Neural progenitor cell (in vitro differentiated cells): ENCODE measurements at regions not wholly inside any gene's neighbourhood (a gene's known extent, or its start where the extent isn't known, plus 50 kb on each side); places are given as distances from the start of the nearest gene placed in this dataset.

Experiments used
- DNase-seq: peaks from one replicate; pipeline ENCODE4 v3.0.0-alpha.2; 2016; ENCODE audit warnings: low spot score
- H2AFZ ChIP-seq: fragments of 200-600 bp; sonication (generic); replicated peaks from 2 replicates; pipeline ENCODE4 v1.6.1; 2016; ENCODE audit warnings: antibody characterized with exemption
- H3F3A ChIP-seq: fragments of 200-600 bp; sonication (generic); 2 replicates; pipeline ENCODE4 v1.6.1; 2016; ENCODE audit warnings: antibody characterized with exemption, low read depth
- H3K27ac ChIP-seq: fragments of 200-600 bp; sonication (generic); 2 replicates; pipeline ENCODE4 v1.5.1; 2016; ENCODE audit warnings: mild to moderate bottlenecking
- H3K27me3 ChIP-seq: fragments of 200-600 bp; sonication (generic); 2 replicates; pipeline ENCODE4 v1.6.1; 2016; ENCODE audit warnings: mild to moderate bottlenecking, moderate library complexity
- H3K36me3 ChIP-seq: fragments of 200-600 bp; sonication (generic); 2 replicates; pipeline ENCODE4 v1.5.1; 2016
- H3K4me1 ChIP-seq: fragments of 200-600 bp; sonication (generic); 2 replicates; pipeline ENCODE4 v1.6.1; 2016; ENCODE audit warnings: mixed run types
- H3K4me2 ChIP-seq: fragments of 200-600 bp; sonication (generic); 2 replicates; pipeline ENCODE4 v1.6.1; 2016
- H3K4me3 ChIP-seq: fragments of 200-600 bp; sonication (generic); 2 replicates; pipeline ENCODE4 v1.5.1; 2016
- H3K79me2 ChIP-seq: fragments of 200-600 bp; sonication (generic); 2 replicates; pipeline ENCODE4 v1.6.1; 2016; ENCODE audit warnings: low read depth
- H3K9ac ChIP-seq: fragments of 200-600 bp; sonication (generic); 2 replicates; pipeline ENCODE4 v1.6.1; 2016
- H3K9me3 ChIP-seq: fragments of 200-600 bp; sonication (generic); 2 replicates; pipeline ENCODE4 v1.5.1; 2016; ENCODE audit warnings: low read depth
- H4K20me1 ChIP-seq: fragments of 200-600 bp; sonication (generic); 2 replicates; pipeline ENCODE4 v1.6.1; 2016; ENCODE audit warnings: low read depth
- H3K27ac Mint-ChIP-seq: 3 replicates; pipeline ENCODE4 v1.8.0; 2021; ENCODE audit warnings: mixed read lengths
- H3K27me3 Mint-ChIP-seq: 2 replicates; pipeline ENCODE4 v1.8.0; 2022; ENCODE audit warnings: low read depth, mild to moderate bottlenecking, inconsistent platforms, moderate library complexity, mixed read lengths; ENCODE audit not compliant: insufficient read depth
- H3K36me3 Mint-ChIP-seq: 3 replicates; pipeline ENCODE4 v1.8.0; 2021; ENCODE audit warnings: mixed read lengths
- H3K4me1 Mint-ChIP-seq: 3 replicates; pipeline ENCODE4 v1.8.0; 2021; ENCODE audit warnings: mixed read lengths
- H3K4me3 Mint-ChIP-seq: 3 replicates; pipeline ENCODE4 v1.8.0; 2021; ENCODE audit warnings: mild to moderate bottlenecking, moderate library complexity, mixed read lengths
- H3K9me3 Mint-ChIP-seq: 3 replicates; pipeline ENCODE4 v1.8.0; 2020; ENCODE audit warnings: mixed read lengths
- EZH2 ChIP-seq: fragments of 200-600 bp; sonication (generic); IDR thresholded peaks from 2 replicates; pipeline ENCODE4 v1.6.1; 2017; ENCODE audit warnings: antibody characterized with exemption, mild to moderate bottlenecking, moderate library complexity
- EZH2phosphoT487 ChIP-seq: fragments of 200-600 bp; sonication (generic); IDR thresholded peaks from 2 replicates; pipeline ENCODE4 v1.6.1; 2017; ENCODE audit warnings: antibody characterized with exemption
- TF ChIP-seq, protein P1 (sequence below): fragments of 200-600 bp; sonication (generic); IDR thresholded peaks from 2 replicates; pipeline ENCODE4 v1.5.1; 2017; ENCODE audit warnings: antibody characterized with exemption, mild to moderate bottlenecking

DNA sequence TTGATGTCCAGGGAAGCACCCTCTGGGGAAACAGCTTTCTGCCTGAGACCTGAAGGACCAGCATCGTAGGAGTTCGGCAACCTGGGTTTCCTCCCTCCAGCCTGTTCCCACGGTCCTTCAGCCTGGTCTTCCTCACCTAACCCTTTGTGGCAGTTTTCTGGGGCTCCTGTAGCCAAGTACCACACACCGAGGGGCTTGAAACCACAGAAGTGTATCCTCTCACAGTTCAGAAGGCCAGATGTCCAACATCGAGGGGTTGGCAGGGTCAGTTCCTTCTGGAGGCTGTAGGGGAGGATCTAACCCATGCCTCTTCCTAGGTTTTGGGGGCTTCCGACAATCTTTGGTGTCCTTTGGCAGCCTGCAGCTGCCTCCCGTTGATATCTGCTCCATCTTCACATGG is 381.0 kb upstream of the TNRC6C start:
- Histone ChIP-seq H3K27ac (no peak overlapping the region), H3K79me2 (no peaks in the 10 kb centered on the region), H3K4me3 (no peak overlapping the region), H3K4me1 (peaks cover 6% of the 10 kb centered on the region), H3F3A (peaks cover under 1% of the 10 kb centered on the region), H4K20me1 (no peaks in the 10 kb centered on the region), H3K4me2 (no peak overlapping the region), H3K36me3 (no peaks in the 10 kb centered on the region), H3K9me3 (no peaks in the 10 kb centered on the region), H2AFZ (no peak overlapping the region), H3K9ac (no peak overlapping the region), H3K27me3 (no peaks in the 10 kb centered on the region)
- H3K4me1 Mint-ChIP-seq, result peaks cover 16% of the 10 kb centered on the region
- no peak overlapping the region for H3K27ac Mint-ChIP-seq
- TF ChIP-seq EZH2phosphoT487, result no peak
- no peak for TF ChIP-seq EZH2
- TF ChIP-seq, protein P1, sequence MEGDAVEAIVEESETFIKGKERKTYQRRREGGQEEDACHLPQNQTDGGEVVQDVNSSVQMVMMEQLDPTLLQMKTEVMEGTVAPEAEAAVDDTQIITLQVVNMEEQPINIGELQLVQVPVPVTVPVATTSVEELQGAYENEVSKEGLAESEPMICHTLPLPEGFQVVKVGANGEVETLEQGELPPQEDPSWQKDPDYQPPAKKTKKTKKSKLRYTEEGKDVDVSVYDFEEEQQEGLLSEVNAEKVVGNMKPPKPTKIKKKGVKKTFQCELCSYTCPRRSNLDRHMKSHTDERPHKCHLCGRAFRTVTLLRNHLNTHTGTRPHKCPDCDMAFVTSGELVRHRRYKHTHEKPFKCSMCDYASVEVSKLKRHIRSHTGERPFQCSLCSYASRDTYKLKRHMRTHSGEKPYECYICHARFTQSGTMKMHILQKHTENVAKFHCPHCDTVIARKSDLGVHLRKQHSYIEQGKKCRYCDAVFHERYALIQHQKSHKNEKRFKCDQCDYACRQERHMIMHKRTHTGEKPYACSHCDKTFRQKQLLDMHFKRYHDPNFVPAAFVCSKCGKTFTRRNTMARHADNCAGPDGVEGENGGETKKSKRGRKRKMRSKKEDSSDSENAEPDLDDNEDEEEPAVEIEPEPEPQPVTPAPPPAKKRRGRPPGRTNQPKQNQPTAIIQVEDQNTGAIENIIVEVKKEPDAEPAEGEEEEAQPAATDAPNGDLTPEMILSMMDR, result no peak
- H3K27me3 Mint-ChIP-seq, result peaks cover 2% of the 10 kb centered on the region
- peaks cover 9% of the 10 kb centered on the region for H3K9me3 Mint-ChIP-seq
- no peak for DNase-seq
- H3K36me3 Mint-ChIP-seq, result peaks cover 17% of the 10 kb centered on the region
- H3K4me3 Mint-ChIP-seq, result no peak overlapping the region

DNA sequence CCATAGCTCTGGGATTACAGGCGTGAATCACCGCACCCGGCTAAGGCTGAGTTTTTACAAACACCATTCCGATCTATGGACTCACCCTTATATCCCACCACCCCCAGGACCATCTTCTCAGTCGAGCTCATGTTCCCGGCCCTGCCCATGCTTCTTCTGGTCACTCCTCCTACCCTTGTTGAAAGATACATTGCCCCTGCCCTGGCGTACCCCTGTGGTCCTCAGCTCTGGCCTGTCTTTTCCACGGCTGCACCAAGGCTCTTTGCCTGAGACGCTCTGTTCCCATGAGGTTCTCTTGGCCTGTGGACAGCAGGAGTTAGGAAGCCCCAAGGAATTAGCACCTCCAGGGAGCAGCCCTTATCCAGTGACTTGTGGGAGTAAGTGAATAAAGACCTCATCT is 379.4 kb upstream of the TNRC6C start:
- DNase-seq, result no peak
- H3K9me3 Mint-ChIP-seq, result peaks cover 9% of the 10 kb centered on the region
- peaks cover 4% of the 10 kb centered on the region for H3K27me3 Mint-ChIP-seq

DNA sequence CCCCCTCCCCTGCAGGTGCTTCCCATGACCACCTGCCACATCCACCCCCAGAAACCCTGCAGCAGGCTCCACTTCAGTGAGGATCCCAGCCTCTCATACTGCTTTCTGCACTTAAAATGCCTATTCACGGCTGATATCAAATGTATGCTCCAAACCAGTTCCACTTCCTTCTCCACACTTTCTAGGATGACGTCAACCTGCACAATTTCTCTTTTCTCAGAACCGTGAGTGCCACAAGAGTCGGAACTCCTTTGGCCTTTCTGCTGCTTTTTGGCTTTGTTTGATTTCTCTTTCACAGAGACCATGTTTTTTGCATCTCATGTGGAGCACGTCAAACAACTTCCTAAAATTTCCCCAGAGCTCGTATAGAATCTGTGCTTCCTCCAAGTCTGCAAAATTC is 378.8 kb upstream of the TNRC6C start:
- Histone ChIP-seq H3K4me2 (no peak overlapping the region), H3F3A (no peaks in the 10 kb centered on the region), H3K9ac (no peak overlapping the region), H3K9me3 (no peaks in the 10 kb centered on the region), H3K4me3 (no peak overlapping the region), H3K4me1 (no peaks in the 10 kb centered on the region), H3K36me3 (no peaks in the 10 kb centered on the region), H3K27ac (no peak overlapping the region), H4K20me1 (no peaks in the 10 kb centered on the region), H3K79me2 (no peaks in the 10 kb centered on the region), H3K27me3 (no peaks in the 10 kb centered on the region), H2AFZ (no peak overlapping the region)
- H3K36me3 Mint-ChIP-seq, result peaks cover 16% of the 10 kb centered on the region
- no peak for DNase-seq
- TF ChIP-seq EZH2phosphoT487 (no peak), EZH2 (no peak)
- TF ChIP-seq, protein P1, result no peak
- H3K4me1 Mint-ChIP-seq, result no peaks in the 10 kb centered on the region
- H3K4me3 Mint-ChIP-seq, result no peak overlapping the region
- H3K27me3 Mint-ChIP-seq, result peaks cover 2% of the 10 kb centered on the region
- peaks cover 9% of the 10 kb centered on the region for H3K9me3 Mint-ChIP-seq
- H3K27ac Mint-ChIP-seq, result no peak overlapping the region

More for the DNA sequence above, 379.4 kb upstream of the TNRC6C start:
- H3K36me3 Mint-ChIP-seq, result peaks cover 18% of the 10 kb centered on the region
- H3K9me3 ChIP-seq, result no peaks in the 10 kb centered on the region
- H3K27me3 ChIP-seq, result no peaks in the 10 kb centered on the region
- H3K27ac ChIP-seq, result no peak overlapping the region
- H4K20me1 ChIP-seq, result no peaks in the 10 kb centered on the region
- H3K36me3 ChIP-seq, result no peaks in the 10 kb centered on the region
- no peaks in the 10 kb centered on the region for H3K79me2 ChIP-seq
- H3K4me3 Mint-ChIP-seq, result no peak overlapping the region
- peaks cover 3% of the 10 kb centered on the region for H3K4me1 Mint-ChIP-seq
- no peak overlapping the region for H3K4me2 ChIP-seq
- H3K4me3 ChIP-seq, result no peak overlapping the region
- TF ChIP-seq EZH2 (no peak), EZH2phosphoT487 (no peak)
- TF ChIP-seq, protein P1, result no peak
- no peaks in the 10 kb centered on the region for H3F3A ChIP-seq
- no peaks in the 10 kb centered on the region for H3K4me1 ChIP-seq
- no peak overlapping the region for H3K9ac ChIP-seq
- no peak overlapping the region for H3K27ac Mint-ChIP-seq
- no peak overlapping the region for H2AFZ ChIP-seq
